GM23338 (cell line): ENCODE measurements at regions not wholly inside any gene's neighbourhood (a gene's known extent, or its start where the extent isn't known, plus 50 kb on each side); places are given as distances from the start of the nearest gene placed in this dataset.

ENCODE experiments used
- ATAC-seq: fragments of 200-7000 bp; cut with Tn5 transposase; 3 replicates; pipeline ENCODE4 v1.9.1; 2020
- DNase-seq: peaks from one replicate; pipeline ENCODE4 v3.0.0-alpha.2; 2015; ENCODE audit warnings: low spot score
- H2AFZ ChIP-seq: fragments of 200-600 bp; sonication (generic); 2 replicates; pipeline ENCODE4 v1.8.0; 2016; ENCODE audit warnings: antibody characterized with exemption, mild to moderate bottlenecking, moderate library complexity
- H3F3A ChIP-seq: fragments of 200-600 bp; sonication (generic); replicated peaks from 2 replicates; pipeline ENCODE4 v1.8.0; 2017; ENCODE audit warnings: antibody characterized with exemption, mixed run types, low read depth
- H3K27ac ChIP-seq: fragments of 200-600 bp; sonication (generic); 2 replicates; pipeline ENCODE4 v1.6.1; 2016; ENCODE audit warnings: low read depth
- H3K27me3 ChIP-seq: fragments of 200-600 bp; sonication (generic); 2 replicates; pipeline ENCODE4 v1.8.0; 2016; ENCODE audit warnings: mild to moderate bottlenecking, mixed run types, moderate library complexity; ENCODE audit not compliant: insufficient read depth
- H3K36me3 ChIP-seq: fragments of 200-600 bp; sonication (generic); 2 replicates; pipeline ENCODE4 v1.8.0; 2016; ENCODE audit warnings: mild to moderate bottlenecking; ENCODE audit not compliant: insufficient read depth
- H3K4me1 ChIP-seq: fragments of 200-600 bp; sonication (generic); 2 replicates; pipeline ENCODE4 v1.8.0; 2016; ENCODE audit warnings: mild to moderate bottlenecking, moderate library complexity; ENCODE audit not compliant: insufficient read depth
- H3K4me2 ChIP-seq: fragments of 200-600 bp; sonication (generic); 2 replicates; pipeline ENCODE4 v1.7.1; 2017; ENCODE audit warnings: mixed run types
- H3K4me3 ChIP-seq: fragments of 200-600 bp; sonication (generic); 2 replicates; pipeline ENCODE4 v1.6.1; 2016; ENCODE audit warnings: mixed run types
- H3K79me2 ChIP-seq: fragments of 200-600 bp; sonication (generic); replicated peaks from 2 replicates; pipeline ENCODE4 v1.8.0; 2017; ENCODE audit warnings: mild to moderate bottlenecking; ENCODE audit not compliant: insufficient read depth
- H3K9me2 ChIP-seq: fragments of 200-600 bp; sonication (generic); 2 replicates; pipeline ENCODE4 v1.8.0; 2017; ENCODE audit not compliant: insufficient read depth
- H4K20me1 ChIP-seq: fragments of 200-600 bp; sonication (generic); replicated peaks from 2 replicates; pipeline ENCODE4 v1.8.0; 2017; ENCODE audit warnings: mild to moderate bottlenecking; ENCODE audit not compliant: insufficient read depth
- H3K27ac Mint-ChIP-seq: 2 replicates; pipeline ENCODE4 v1.8.0; 2020; ENCODE audit warnings: inconsistent platforms, mild to moderate bottlenecking, moderate library complexity, mixed read lengths
- H3K27me3 Mint-ChIP-seq: 3 replicates; pipeline ENCODE4 v1.8.0; 2022; ENCODE audit warnings: low read depth, mild to moderate bottlenecking, moderate library complexity, mixed read lengths, inconsistent platforms; ENCODE audit not compliant: insufficient read depth, poor library complexity
- H3K36me3 Mint-ChIP-seq: 3 replicates; pipeline ENCODE4 v1.8.0; 2021; ENCODE audit warnings: low read depth, mild to moderate bottlenecking, inconsistent platforms, moderate library complexity, mixed read lengths
- H3K4me1 Mint-ChIP-seq: 3 replicates; pipeline ENCODE4 v1.8.0; 2020; ENCODE audit warnings: mild to moderate bottlenecking, inconsistent platforms, mixed read lengths
- H3K4me3 Mint-ChIP-seq: 3 replicates; pipeline ENCODE4 v1.8.0; 2021; ENCODE audit warnings: moderate library complexity, mild to moderate bottlenecking, inconsistent platforms, mixed read lengths
- H3K9me3 Mint-ChIP-seq: 3 replicates; pipeline ENCODE4 v1.8.0; 2020; ENCODE audit warnings: moderate library complexity, mild to moderate bottlenecking, inconsistent platforms, mixed read lengths
- EZH2phosphoT487 ChIP-seq: fragments of 200-600 bp; sonication (generic); IDR thresholded peaks from one replicate; pipeline ENCODE4 v1.8.1; 2018; ENCODE audit warnings: antibody characterized with exemption; ENCODE audit not compliant: unreplicated experiment
- STAT1 ChIP-seq: IDR thresholded peaks from one replicate; pipeline ENCODE4 v1.6.1; 2016; ENCODE audit warnings: antibody characterized with exemption; ENCODE audit not compliant: unreplicated experiment
- ZNF331 ChIP-seq: fragments of 250-450 bp; sonication (Bioruptor Pico); IDR thresholded peaks from 2 replicates; pipeline ENCODE4 v1.5.0; 2020; ENCODE audit warnings: low read depth, mild to moderate bottlenecking, moderate library complexity
- TF ChIP-seq, protein P1 (sequence below): fragments of 250-450 bp; sonication (Bioruptor Pico); IDR thresholded peaks from 2 replicates; pipeline ENCODE4 v1.5.0; 2020; ENCODE audit warnings: mild to moderate bottlenecking, moderate library complexity
- TF ChIP-seq, protein P2 (sequence below): IDR thresholded peaks from one replicate; pipeline ENCODE4 v1.6.1; 2018; ENCODE audit warnings: antibody characterized with exemption; ENCODE audit not compliant: unreplicated experiment
- TF ChIP-seq, protein P3 (sequence below): IDR thresholded peaks from 2 replicates; pipeline ENCODE4 v1.6.1; 2016; ENCODE audit warnings: antibody characterized with exemption

DNA sequence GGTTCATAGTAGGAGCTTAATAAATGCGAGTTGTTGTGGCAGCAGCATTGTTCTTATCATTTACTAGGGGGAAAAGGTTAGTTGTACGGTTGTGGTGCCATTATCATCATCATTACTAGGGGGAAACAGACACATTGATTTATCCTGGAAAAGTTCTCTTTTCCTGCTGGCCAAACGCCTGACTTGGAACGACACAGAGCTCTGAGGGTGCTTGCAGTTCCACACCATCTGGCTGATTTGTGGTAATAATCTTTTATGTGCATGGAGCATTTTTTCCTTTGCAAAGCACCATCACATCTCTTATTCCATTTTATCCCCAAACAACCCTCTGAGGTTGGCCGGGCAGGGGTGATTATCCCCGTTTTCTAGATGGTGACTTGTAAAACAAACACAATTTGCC is 219.4 kb downstream of the BUB3 start:
- no peaks in the 10 kb centered on the region for H4K20me1 ChIP-seq
- no peaks in the 10 kb centered on the region for H3K27me3 ChIP-seq
- Mint-ChIP-seq H3K36me3 (peaks cover 14% of the 10 kb centered on the region; the same call in 2 of the 3 replicates), H3K27ac (no peak overlapping the region), H3K27me3 (peaks cover 5% of the 10 kb centered on the region), H3K9me3 (peaks cover 13% of the 10 kb centered on the region; the same call in 2 of the 3 replicates), H3K4me1 (peaks cover 8% of the 10 kb centered on the region; the same call in 2 of the 3 replicates), H3K4me3 (no peak overlapping the region)
- no peaks in the 10 kb centered on the region for H3K4me1 ChIP-seq
- TF ChIP-seq EZH2phosphoT487 (no peak), STAT1 (no peak), ZNF331 (CRISPR knock-in tag) (no peak)
- TF ChIP-seq, protein P1, sequence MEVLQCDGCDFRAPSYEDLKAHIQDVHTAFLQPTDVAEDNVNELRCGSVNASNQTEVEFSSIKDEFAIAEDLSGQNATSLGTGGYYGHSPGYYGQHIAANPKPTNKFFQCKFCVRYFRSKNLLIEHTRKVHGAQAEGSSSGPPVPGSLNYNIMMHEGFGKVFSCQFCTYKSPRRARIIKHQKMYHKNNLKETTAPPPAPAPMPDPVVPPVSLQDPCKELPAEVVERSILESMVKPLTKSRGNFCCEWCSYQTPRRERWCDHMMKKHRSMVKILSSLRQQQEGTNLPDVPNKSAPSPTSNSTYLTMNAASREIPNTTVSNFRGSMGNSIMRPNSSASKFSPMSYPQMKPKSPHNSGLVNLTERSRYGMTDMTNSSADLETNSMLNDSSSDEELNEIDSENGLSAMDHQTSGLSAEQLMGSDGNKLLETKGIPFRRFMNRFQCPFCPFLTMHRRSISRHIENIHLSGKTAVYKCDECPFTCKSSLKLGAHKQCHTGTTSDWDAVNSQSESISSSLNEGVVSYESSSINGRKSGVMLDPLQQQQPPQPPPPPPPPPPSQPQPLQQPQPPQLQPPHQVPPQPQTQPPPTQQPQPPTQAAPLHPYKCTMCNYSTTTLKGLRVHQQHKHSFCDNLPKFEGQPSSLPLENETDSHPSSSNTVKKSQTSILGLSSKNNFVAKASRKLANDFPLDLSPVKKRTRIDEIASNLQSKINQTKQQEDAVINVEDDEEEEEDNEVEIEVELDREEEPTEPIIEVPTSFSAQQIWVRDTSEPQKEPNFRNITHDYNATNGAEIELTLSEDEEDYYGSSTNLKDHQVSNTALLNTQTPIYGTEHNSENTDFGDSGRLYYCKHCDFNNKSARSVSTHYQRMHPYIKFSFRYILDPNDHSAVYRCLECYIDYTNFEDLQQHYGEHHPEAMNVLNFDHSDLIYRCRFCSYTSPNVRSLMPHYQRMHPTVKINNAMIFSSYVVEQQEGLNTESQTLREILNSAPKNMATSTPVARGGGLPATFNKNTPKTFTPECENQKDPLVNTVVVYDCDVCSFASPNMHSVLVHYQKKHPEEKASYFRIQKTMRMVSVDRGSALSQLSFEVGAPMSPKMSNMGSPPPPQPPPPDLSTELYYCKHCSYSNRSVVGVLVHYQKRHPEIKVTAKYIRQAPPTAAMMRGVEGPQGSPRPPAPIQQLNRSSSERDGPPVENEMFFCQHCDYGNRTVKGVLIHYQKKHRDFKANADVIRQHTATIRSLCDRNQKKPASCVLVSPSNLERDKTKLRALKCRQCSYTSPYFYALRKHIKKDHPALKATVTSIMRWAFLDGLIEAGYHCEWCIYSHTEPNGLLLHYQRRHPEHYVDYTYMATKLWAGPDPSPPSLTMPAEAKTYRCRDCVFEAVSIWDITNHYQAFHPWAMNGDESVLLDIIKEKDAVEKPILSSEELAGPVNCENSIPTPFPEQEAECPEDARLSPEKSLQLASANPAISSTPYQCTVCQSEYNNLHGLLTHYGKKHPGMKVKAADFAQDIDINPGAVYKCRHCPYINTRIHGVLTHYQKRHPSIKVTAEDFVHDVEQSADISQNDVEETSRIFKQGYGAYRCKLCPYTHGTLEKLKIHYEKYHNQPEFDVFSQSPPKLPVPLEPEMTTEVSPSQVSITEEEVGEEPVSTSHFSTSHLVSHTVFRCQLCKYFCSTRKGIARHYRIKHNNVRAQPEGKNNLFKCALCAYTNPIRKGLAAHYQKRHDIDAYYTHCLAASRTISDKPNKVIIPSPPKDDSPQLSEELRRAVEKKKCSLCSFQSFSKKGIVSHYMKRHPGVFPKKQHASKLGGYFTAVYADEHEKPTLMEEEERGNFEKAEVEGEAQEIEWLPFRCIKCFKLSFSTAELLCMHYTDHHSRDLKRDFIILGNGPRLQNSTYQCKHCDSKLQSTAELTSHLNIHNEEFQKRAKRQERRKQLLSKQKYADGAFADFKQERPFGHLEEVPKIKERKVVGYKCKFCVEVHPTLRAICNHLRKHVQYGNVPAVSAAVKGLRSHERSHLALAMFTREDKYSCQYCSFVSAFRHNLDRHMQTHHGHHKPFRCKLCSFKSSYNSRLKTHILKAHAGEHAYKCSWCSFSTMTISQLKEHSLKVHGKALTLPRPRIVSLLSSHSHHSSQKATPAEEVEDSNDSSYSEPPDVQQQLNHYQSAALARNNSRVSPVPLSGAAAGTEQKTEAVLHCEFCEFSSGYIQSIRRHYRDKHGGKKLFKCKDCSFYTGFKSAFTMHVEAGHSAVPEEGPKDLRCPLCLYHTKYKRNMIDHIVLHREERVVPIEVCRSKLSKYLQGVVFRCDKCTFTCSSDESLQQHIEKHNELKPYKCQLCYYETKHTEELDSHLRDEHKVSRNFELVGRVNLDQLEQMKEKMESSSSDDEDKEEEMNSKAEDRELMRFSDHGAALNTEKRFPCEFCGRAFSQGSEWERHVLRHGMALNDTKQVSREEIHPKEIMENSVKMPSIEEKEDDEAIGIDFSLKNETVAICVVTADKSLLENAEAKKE (CRISPR knock-in tag), result no peak
- TF ChIP-seq, protein P2, sequence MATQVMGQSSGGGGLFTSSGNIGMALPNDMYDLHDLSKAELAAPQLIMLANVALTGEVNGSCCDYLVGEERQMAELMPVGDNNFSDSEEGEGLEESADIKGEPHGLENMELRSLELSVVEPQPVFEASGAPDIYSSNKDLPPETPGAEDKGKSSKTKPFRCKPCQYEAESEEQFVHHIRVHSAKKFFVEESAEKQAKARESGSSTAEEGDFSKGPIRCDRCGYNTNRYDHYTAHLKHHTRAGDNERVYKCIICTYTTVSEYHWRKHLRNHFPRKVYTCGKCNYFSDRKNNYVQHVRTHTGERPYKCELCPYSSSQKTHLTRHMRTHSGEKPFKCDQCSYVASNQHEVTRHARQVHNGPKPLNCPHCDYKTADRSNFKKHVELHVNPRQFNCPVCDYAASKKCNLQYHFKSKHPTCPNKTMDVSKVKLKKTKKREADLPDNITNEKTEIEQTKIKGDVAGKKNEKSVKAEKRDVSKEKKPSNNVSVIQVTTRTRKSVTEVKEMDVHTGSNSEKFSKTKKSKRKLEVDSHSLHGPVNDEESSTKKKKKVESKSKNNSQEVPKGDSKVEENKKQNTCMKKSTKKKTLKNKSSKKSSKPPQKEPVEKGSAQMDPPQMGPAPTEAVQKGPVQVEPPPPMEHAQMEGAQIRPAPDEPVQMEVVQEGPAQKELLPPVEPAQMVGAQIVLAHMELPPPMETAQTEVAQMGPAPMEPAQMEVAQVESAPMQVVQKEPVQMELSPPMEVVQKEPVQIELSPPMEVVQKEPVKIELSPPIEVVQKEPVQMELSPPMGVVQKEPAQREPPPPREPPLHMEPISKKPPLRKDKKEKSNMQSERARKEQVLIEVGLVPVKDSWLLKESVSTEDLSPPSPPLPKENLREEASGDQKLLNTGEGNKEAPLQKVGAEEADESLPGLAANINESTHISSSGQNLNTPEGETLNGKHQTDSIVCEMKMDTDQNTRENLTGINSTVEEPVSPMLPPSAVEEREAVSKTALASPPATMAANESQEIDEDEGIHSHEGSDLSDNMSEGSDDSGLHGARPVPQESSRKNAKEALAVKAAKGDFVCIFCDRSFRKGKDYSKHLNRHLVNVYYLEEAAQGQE, result no peak
- TF ChIP-seq, protein P3, sequence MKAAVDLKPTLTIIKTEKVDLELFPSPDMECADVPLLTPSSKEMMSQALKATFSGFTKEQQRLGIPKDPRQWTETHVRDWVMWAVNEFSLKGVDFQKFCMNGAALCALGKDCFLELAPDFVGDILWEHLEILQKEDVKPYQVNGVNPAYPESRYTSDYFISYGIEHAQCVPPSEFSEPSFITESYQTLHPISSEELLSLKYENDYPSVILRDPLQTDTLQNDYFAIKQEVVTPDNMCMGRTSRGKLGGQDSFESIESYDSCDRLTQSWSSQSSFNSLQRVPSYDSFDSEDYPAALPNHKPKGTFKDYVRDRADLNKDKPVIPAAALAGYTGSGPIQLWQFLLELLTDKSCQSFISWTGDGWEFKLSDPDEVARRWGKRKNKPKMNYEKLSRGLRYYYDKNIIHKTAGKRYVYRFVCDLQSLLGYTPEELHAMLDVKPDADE, result no peak
- peaks cover 5% of the 10 kb centered on the region; the same call in 1 of the 2 replicates for H3K36me3 ChIP-seq
- H3K27ac ChIP-seq, result no peak overlapping the region
- H3K79me2 ChIP-seq, result no peaks in the 10 kb centered on the region
- DNase-seq, result no peak
- no peak overlapping the region for H3K4me2 ChIP-seq
- 0 out of 2 replicates have a peak, but pooled peaks cover 7% of the 10 kb centered on the region for H3K9me2 ChIP-seq
- no peak for ATAC-seq
- H2AFZ ChIP-seq, result no peak overlapping the region
- no peaks in the 10 kb centered on the region for H3F3A ChIP-seq
- no peak overlapping the region for H3K4me3 ChIP-seq
